T-helper 1 cell treated with Interleukin-12 subunit alpha and Interleukin-12 subunit beta and Interleukin-4 antibody, amounts not matched to agents 30 ng/mL and 1 ng/mL, for 36 hours (primary cell): ENCODE measurements at regions not wholly inside any gene's neighbourhood (a gene's known extent, or its start where the extent isn't known, plus 50 kb on each side); places are given as distances from the start of the nearest gene placed in this dataset.

Experiments
- intact Hi-C: fragments of 100-400 bp; cut with micrococcal nuclease; formaldehyde crosslinking; loops from one replicate; pipeline ENCODE4 v1.15.1; 2024

- intact Hi-C loops: no loop called here
These were observed 1231.0 kb downstream of the VRK1 start for GRCh38 chr14:98028162-98028561.

DNA sequence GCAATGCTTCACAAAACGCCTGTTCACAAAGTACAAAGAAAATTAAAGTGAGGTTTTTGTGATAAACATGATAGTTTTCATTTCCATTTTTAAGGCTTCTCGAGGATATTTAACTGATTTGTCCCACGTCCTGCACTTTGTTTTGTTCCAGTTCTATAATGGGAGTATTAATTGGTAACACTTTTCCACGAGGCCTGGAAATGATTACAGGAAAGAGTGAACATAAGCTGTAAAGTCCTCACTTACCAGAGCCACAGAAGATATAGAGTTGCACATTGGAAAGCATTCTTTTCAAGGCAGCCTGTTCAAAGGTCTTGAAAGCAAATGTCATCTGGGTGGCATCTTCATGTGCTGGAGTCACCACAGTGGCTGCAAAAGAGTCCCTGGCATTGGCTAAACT, 1236.6 kb downstream of the BCL11B start:
- intact Hi-C loops: no loop called here

DNA sequence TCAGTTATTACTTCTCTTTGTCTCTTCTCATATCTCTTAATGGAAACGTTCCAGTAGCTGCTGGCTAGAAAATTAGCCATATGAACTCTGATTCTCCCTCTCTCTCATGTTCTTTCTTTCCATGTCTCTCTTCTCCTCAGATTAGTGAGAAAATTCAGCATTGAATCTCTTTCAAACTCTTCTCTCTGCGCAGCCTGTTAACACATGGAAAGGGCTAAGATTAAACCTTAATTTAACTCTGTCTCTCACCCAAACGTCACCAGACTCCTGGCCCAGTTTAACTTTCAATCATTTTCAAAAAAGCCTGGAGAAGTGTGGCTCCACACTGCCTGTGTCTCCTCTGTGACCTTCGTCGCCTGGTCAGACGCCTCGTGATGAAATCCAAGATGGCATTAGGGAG, 1234.2 kb downstream of the BCL11B start:
- intact Hi-C loops: no loop called here

- intact Hi-C loops: no loop called here
These were observed 1215.1 kb downstream of the BCL11B start for GRCh38 chr14:98056946-98057345.

GRCh38 chr14:98059106-98059505, 1212.9 kb downstream of the BCL11B start:
- intact Hi-C loops: no loop called here

DNA sequence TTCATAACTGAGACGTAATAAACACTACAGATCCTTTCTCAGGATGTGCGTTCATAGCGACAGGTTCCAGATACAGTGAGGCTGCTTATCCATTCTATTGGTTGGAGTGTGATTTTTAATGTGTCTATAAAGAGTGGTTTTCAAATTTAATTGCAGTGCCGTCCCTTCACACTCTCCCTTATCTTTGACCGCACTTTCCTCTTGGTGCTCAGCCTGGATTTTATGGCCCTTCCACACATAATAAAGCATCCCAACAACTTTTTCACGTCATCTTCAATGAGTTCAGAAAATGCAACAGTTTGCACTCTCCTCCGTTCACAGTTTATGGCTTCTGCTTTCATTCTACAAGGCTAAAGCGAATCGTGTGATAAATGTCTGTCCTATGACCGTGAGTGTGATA, 1209.9 kb downstream of the BCL11B start:
- intact Hi-C loops: no loop called here

DNA sequence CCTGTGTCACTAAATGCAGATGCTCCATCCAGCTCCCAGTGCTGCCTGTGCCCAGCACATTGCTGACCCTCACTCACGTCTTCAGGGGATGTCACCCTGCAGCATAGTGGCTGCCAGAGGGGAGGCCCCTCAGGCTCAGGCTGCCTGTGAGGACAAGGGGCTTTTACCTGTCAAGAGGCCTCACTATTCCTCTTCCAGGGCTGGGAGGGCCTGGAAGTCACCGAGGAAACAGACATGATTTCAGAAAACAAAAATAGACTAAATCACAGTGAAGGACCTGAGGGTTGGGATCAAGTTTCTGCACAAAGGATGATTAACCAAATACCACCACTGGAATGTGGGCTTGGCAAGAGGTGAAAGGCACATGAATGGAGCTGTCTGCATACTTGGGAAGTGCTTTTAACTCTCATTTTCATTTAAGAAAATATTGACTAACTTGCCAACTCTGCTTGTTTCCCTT, 1202.3 kb downstream of the BCL11B start:
- intact Hi-C loops: no loop called here

DNA sequence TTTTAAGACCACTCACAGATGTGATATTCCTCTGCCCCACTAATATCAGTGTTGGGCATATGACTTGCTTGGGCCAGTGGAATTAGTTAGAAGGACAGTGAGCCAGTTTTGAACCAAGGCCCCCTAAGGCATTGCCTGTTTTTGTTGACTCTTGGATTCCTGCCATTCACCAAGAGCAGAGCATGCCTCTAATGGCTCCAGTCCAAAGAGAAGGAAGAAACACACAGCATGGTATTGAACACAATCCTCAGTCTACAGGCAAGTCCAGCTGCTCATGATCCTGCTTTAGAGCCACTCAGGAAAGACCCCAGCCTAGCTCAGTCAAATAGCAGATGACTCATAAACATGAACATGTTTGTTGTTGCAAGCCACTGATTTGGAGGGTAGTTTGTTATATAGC, 1201.5 kb downstream of the BCL11B start:
- intact Hi-C loops: no loop called here

GRCh38 chr14:98074111-98074510, 1197.9 kb downstream of the BCL11B start:
- intact Hi-C loops: no loop called here

DNA sequence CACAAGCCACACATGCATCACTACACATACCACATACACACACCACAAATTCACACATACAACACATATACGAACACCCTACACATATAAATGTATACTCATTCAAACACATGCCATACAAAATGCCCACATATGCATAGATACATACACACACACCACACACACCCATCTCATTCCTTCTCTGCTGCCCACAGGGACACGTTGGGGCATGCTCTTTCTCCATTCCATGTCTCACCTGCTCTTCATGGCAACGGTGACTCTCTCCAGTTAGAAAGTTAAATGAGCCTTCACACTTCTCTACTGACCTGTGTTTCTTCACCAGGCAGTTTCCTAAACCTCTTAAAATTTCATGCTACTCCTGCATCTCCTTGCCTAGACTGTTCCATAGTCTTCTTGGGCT, 1194.8 kb downstream of the BCL11B start:
- intact Hi-C loops: no loop called here

DNA sequence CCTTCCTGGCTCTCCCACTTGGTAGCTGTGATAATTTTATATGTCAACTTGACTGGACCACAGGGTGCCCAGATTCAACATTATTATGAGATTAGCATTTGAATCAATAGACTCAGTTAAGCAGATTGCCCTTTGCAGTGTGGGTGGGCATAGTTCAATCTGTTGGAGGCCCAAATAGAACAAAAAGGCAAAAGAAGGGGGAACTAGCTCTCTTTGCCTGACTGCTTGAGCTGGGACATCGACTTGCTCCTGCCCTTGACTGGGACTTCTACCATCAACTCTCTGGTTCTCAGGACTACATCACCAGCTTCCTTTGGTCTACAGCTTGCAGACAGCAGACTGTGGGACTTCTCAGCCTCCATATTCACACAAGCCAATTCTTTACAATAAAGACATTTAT, 1189.2 kb downstream of the BCL11B start:
- intact Hi-C loops: no loop called here

DNA sequence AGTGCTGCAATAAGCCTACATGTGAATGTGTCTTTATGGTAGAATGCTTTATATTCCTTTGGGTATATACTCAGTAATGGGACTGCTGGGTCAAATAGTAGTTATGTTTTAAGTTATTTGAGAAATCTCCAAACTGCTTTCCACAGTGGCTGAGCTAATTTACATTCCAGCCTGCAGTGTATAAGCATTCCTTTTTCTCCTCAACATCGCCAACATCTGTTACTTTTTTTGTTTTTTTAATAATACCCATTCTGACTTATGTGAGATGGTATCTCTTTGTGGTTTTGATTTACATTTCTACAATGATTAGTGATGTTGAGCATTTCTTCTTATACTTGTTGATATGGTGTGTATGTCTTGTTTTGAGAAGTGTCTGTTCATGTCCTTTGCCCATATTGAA, 1186.2 kb downstream of the BCL11B start:
- intact Hi-C loops: no loop called here

DNA sequence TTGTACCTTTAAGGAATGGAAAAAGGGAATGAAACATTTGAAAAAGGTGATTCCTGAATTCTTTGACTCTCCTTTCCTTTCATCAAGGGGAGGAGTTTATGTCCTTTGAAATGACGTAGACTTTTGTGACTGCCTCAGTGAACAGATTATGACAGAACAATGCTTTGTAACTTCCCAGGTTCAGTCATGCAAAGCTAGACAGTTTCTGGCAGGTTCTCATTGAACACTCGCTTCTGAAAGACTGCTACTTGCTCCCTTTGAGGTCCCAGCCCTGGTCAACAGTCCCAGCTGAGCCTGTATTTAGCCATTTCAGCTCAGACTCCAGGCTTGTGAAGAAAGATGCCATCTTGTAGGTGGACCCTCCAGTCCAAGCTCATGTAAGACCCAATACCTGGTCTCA, 1178.9 kb downstream of the BCL11B start:
- intact Hi-C loops: no loop called here

GRCh38 chr14:98099527-98099926, 1172.5 kb downstream of the BCL11B start:
- intact Hi-C loops: no loop called here

DNA sequence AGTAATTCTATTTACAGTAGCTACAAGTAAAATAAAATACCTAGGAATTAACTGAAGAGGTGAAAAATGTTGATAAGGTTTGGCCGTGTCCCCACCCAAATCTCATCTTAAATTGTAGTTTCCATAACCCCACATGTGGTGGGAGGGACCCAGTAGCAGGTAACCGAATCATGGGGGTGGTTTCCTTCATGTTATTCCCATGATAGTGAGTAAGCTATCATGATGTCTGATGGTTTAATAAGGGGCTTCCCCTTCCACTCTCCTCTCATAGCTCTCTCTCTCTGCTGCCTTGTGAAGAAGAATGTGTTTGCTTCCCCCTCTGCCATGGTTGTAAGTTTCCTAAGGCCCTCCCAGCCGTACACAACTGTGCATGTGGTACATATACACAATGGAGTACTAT, 1170.7 kb downstream of the BCL11B start:
- intact Hi-C loops: no loop called here

- intact Hi-C loops: no loop called here
These were observed 1168.3 kb downstream of the BCL11B start for GRCh38 chr14:98103705-98104104.

GRCh38 chr14:98109326-98109725, 1162.7 kb downstream of the BCL11B start:
- intact Hi-C loops: no loop called here

- intact Hi-C loops: no loop called here
These were observed 1159.7 kb downstream of the BCL11B start for GRCh38 chr14:98112194-98112780.

DNA sequence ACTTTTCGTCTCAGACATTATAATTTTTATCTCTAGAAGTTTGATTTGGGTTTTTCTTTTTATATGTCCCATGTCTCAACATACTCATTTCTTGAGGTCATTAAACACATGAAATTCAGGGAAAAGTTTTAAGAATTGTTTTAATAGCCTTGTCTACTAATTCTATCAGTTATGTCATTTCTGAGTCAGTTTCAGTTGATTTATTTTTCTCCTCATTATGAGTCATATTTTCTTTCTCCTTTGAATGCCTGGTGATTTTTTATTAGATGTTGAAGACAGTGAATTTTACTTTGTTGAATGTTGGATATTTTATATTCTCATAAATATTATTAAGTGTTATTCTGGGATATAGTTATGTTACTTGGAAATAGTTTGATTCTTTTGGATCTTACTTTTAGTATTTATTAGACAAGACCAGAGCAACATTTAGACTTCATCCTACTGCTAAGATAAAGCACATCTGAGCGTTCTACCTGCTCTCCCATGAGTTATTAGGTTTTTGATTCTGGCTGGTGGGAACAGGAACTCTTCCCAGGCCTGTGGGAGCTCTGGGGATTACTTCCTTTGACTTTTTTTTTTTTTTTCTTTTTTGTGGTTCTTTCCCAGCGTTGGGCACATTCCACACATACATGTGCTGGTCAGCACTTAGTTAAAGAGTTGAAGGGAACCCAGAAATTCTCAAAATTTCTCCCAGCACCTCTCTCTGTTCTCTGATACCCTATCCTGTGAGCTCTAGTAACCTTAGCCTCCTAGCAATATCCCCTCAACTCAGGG, 1157.7 kb downstream of the BCL11B start:
- intact Hi-C loops: no loop called here

DNA sequence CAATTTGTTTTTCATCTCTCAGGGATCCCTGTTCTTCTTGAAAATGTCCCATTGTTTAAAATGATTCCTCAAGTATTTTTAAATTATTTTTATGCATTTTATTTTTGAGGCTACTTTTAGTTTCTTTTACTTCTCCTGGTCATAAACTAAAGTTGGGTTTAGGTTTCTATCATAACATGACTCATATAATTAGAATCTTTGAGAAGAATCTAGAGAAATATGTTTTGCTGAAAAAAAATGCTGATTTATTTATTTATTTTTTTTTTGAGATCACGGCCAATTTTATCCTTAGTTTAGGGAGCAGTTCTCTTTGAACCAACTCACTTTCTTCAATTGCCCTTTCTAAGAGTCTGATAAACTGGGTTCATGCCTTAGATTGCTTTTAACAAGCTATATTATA, 1157.1 kb downstream of the BCL11B start:
- intact Hi-C loops: no loop called here

DNA sequence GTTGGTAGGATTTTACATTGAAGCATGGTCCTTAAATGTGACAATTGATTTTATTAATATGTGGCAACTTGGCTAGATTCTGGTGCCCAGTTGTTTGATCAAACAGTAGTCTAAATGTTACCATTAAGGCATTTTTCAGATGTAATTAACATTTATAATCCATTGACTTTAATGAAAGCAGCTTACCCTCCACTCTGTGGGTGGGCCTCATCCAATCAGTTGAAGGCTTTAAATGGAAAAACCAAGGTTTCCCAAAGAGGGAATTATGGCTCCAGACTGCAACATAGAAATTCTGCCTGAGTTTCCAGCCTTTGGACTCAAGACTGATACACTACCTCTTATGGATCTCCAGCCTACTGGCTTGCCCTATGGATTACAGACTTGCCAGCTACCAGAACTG, 1153.2 kb downstream of the BCL11B start:
- intact Hi-C loops: no loop called here

DNA sequence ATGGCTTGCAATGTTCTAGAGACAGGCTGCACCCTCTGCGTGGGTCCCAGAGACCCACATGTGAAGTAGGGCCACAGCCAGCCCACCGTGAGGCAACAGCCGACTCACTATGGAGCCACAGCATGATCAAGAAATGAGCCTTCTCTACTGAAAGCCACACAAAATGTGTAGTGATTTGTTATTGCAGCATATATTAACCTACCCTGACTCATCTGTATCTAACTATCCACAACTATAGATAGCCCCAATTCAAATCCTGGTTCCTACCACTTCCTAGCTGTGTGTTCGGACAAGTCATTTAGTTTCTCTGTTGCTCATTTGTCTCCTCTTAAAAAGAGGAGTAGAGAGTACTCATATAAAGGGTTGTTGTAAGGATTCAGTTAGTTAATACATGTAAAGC, 1152.3 kb downstream of the BCL11B start:
- intact Hi-C loops: no loop called here

DNA sequence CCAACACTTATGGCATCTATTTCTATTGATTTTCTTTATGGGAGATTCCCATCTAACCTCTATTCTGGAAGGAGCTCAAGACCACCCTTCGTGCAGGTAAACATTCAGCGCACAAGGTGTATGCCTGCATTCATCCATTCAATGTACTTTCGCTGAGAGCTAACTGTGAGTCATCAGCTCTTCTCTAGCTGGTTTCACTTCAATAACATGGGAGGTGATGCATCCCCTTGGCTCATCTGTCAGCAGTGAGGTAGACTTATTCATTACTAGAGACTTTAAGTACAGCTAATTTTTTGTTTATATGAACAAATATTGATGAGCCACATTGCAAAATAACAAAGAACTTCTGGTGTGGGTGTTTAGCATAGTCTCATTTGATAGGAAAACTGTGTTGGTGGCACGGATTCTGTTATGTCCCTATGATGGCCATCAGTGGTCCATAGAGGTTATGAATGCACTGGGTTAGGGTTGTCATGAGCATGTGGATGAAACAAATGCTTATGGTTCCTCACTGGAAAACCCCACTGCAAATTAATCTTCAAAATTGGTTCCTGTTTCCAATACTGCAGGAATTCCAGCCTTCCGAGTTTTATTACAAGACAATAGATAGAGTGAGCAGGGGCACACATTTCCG, 1151.0 kb downstream of the BCL11B start:
- intact Hi-C loops: no loop called here
